Endothelial cell of umbilical vein (primary cell): ENCODE measurements at regions not wholly inside any gene's neighbourhood (a gene's known extent, or its start where the extent isn't known, plus 50 kb on each side); places are given as distances from the start of the nearest gene placed in this dataset.

Experiments used
- BruUV-seq: library from RNA; stranded (reverse); fragments of 400-500 nt; replicated peaks from 2 replicates; lab custom pipeline; 2021; lab: Mats Ljungman, UMichigan
- CTCF ChIA-PET: fragments of 300-600, 350-600 bp; sonication (Branson Sonifier 250); formaldehyde crosslinking; loops from one replicate; lab custom pipeline; 2021; ENCODE audit warnings: antibody characterized with exemption, inconsistent platforms; lab: Charles Lee
- POLR2A ChIA-PET: fragments of 300-600, 350-600 bp; sonication (Branson Sonifier 250); formaldehyde crosslinking; loops from one replicate; lab custom pipeline; 2021; ENCODE audit warnings: antibody characterized with exemption, inconsistent platforms; lab: Charles Lee
- DNase-seq: peaks from one replicate; pipeline ENCODE4 v3.0.0-alpha.2; 2011; ENCODE audit warnings: low read depth, low spot score
- FAIRE-seq: peaks from 2 replicates; lab custom pipeline; 2011; peaks lifted over from hg19 to GRCh38; lab: Jason Lieb, UNC
- H2AFZ ChIP-seq: 2 replicates; pipeline ENCODE4 v1.6.0; 2012; ENCODE audit warnings: low read depth, low read length, control low read depth, inconsistent platforms
- H3K27ac ChIP-seq: 2 replicates; pipeline ENCODE4 v1.5.1; 2011; ENCODE audit warnings: low read depth, mild to moderate bottlenecking, control low read depth, low read length, moderate library complexity; ENCODE audit not compliant: insufficient read depth
- H3K27me3 ChIP-seq, 2 experiments: 2 replicates each; pipeline versions ENCODE4 v1.6.0 to v1.6.1; 2011; ENCODE audit warnings: low read length in 2 of 2, mixed read lengths in 1 of 2; ENCODE audit not compliant: control insufficient read depth in 2 of 2, insufficient read depth in 2 of 2
- H3K36me3 ChIP-seq, 2 experiments: 2 replicates in 1 of 2; 3 replicates in 1 of 2; pipeline ENCODE4 v1.5.1; 2011; ENCODE audit warnings: low read length in 2 of 2, mild to moderate bottlenecking in 1 of 2, moderate library complexity in 1 of 2; ENCODE audit not compliant: control insufficient read depth in 2 of 2, insufficient read depth in 2 of 2; ENCODE audit errors: extremely low read depth in 1 of 2
- H3K4me1 ChIP-seq: 3 replicates; pipeline ENCODE4 v1.5.1; 2011; ENCODE audit warnings: mild to moderate bottlenecking, low read length; ENCODE audit not compliant: control insufficient read depth, insufficient read depth; ENCODE audit errors: extremely low read depth
- H3K4me2 ChIP-seq: 2 replicates; pipeline ENCODE4 v1.6.1; 2011; ENCODE audit warnings: low read length, control low read depth, mixed read lengths; ENCODE audit not compliant: insufficient read depth
- H3K4me3 ChIP-seq, 3 experiments: fragments of 200-600 bp in 1 of 3; sonication (generic), shearing (Covaris generic) in 1 of 3; replicated peaks in 1 of 3; 2 replicates each; pipeline ENCODE4 v1.5.1; 2011 to 2016; ENCODE audit warnings: control low read depth in 3 of 3, low read length in 3 of 3, mild to moderate bottlenecking in 2 of 3, inconsistent platforms in 1 of 3, low read depth in 1 of 3, moderate library complexity in 1 of 3; ENCODE audit not compliant: insufficient read depth in 1 of 3
- H3K79me2 ChIP-seq: 2 replicates; pipeline ENCODE4 v1.6.0; 2012; ENCODE audit warnings: low read length, inconsistent platforms; ENCODE audit not compliant: control insufficient read depth, insufficient read depth
- H3K9ac ChIP-seq: replicated peaks from 2 replicates; pipeline ENCODE3; 2011; ENCODE audit warnings: low read length, control low read depth; ENCODE audit not compliant: insufficient read depth; ENCODE audit errors: extremely low read depth
- H3K9me1 ChIP-seq: replicated peaks from 3 replicates; pipeline ENCODE4 v1.6.0; 2011; ENCODE audit warnings: mild to moderate bottlenecking, low read length; ENCODE audit not compliant: control insufficient read depth, insufficient read depth; ENCODE audit errors: extremely low read depth
- H3K9me3 ChIP-seq: replicated peaks from 2 replicates; pipeline ENCODE4 v1.5.1; 2012; ENCODE audit warnings: low read length, inconsistent platforms; ENCODE audit not compliant: control insufficient read depth, insufficient read depth
- H4K20me1 ChIP-seq: replicated peaks from 2 replicates; pipeline ENCODE3; 2011; ENCODE audit warnings: mild to moderate bottlenecking, low read length; ENCODE audit not compliant: control insufficient read depth, insufficient read depth; ENCODE audit errors: extremely low read depth
- CTCF ChIP-seq, 2 donors: IDR thresholded peaks; 1 replicate in 1 of 2; 2 replicates in 1 of 2; pipeline ENCODE4 v1.5.1; 2011; ENCODE audit warnings: low read length in 2 of 2, mild to moderate bottlenecking in 2 of 2, moderate library complexity in 2 of 2, control low read depth in 1 of 2, inconsistent platforms in 1 of 2, low read depth in 1 of 2; ENCODE audit not compliant: insufficient read depth in 1 of 2; ENCODE audit errors: extremely low read depth in 1 of 2
- EZH2 ChIP-seq: IDR thresholded peaks from 2 replicates; pipeline ENCODE4 v1.6.1; 2012; ENCODE audit warnings: borderline replicate concordance, low read depth, mild to moderate bottlenecking, moderate library complexity, low read length, inconsistent platforms; ENCODE audit not compliant: severe bottlenecking
- FOS ChIP-seq: IDR thresholded peaks from 2 replicates; pipeline ENCODE4 v1.6.1; 2011; ENCODE audit warnings: mild to moderate bottlenecking, low read length, moderate library complexity, borderline replicate concordance; ENCODE audit not compliant: insufficient read depth
- GATA2 ChIP-seq: IDR thresholded peaks from 2 replicates; pipeline ENCODE4 v1.7.0; 2011; ENCODE audit warnings: low read depth, mild to moderate bottlenecking, moderate library complexity, mixed read lengths, low read length; ENCODE audit not compliant: insufficient read length, insufficient read depth
- JUN ChIP-seq: IDR thresholded peaks from 2 replicates; pipeline ENCODE4 v1.6.1; 2011; ENCODE audit warnings: borderline replicate concordance, low read depth; ENCODE audit not compliant: insufficient read length, insufficient read depth
- MAX ChIP-seq: IDR thresholded peaks from 2 replicates; pipeline ENCODE4 v1.6.1; 2011; ENCODE audit not compliant: insufficient read depth, insufficient read length
- MYC ChIP-seq: IDR thresholded peaks from one replicate; pipeline ENCODE4 v1.6.1; 2011; ENCODE audit warnings: mild to moderate bottlenecking, low read depth, low read length
- POLR2A ChIP-seq: IDR thresholded peaks from 2 replicates; pipeline ENCODE4 v1.6.1; 2012; ENCODE audit warnings: low read depth, mild to moderate bottlenecking, control low read depth, low read length
- POLR2AphosphoS5 ChIP-seq: IDR thresholded peaks from 2 replicates; pipeline ENCODE4 v1.6.1; 2012; ENCODE audit warnings: low read depth, mild to moderate bottlenecking, control low read depth, low read length, moderate library complexity; ENCODE audit not compliant: insufficient read depth
- dilution Hi-C: fragments of 300-500 bp; cut with MboI; formaldehyde crosslinking; loops from one replicate; pipeline ENCODE4 v1.15.0; 2019; ENCODE audit warnings: low sequenced_read_pairs; ENCODE audit not compliant: extremely low pct_ligation_motif_present
- intact Hi-C: fragments of 100-400 bp; cut with micrococcal nuclease; formaldehyde crosslinking; loops from one replicate; pipeline ENCODE4 v1.10.0; 2022

GRCh38 chr4:11009281-11009680, 324.7 kb upstream of the CLNK start:
- Histone ChIP-seq H3K9me1 (no peaks in the 10 kb centered on the region), H2AFZ (no peak overlapping the region), H3K9me3 (no peaks in the 10 kb centered on the region), H4K20me1 (no peaks in the 10 kb centered on the region), H3K9ac (no peak overlapping the region), H3K4me2 (no peak overlapping the region), H3K27ac (no peak overlapping the region), H3K27me3 (no peaks in the 10 kb centered on the region), H3K4me3 (no peak overlapping the region), H3K79me2 (no peaks in the 10 kb centered on the region), H3K36me3 (no peaks in the 10 kb centered on the region), H3K4me1 (no peaks in the 10 kb centered on the region)
- ChIA-PET POLR2A (no interaction called here), CTCF (no interaction called here)
- TF ChIP-seq JUN, result no peak
- no peak for TF ChIP-seq CTCF (IDR thresholded peaks at IDR 0.05; ENCODE audit: extremely low read depth in 1 of 2, insufficient read depth in 1 of 2, low read depth in 1 of 2, low read length in 2 of 2)
- TF ChIP-seq MYC, result no peak
- no peak for TF ChIP-seq MAX
- TF ChIP-seq GATA2, result no peak
- TF ChIP-seq POLR2A, result no peak
- TF ChIP-seq POLR2AphosphoS5, result no peak
- no peak for TF ChIP-seq EZH2
- TF ChIP-seq FOS, result no peak
- FAIRE-seq (no peak), DNase-seq (no peak)
- no TSS peak for BruUV-seq
- dilution Hi-C loops, result no loop called here
- intact Hi-C loops, result no loop called here
